H9 (cell line): ENCODE measurements at regions not wholly inside any gene's neighbourhood (a gene's known extent, or its start where the extent isn't known, plus 50 kb on each side); places are given as distances from the start of the nearest gene placed in this dataset.

Experiments
- DNase-seq: peaks from one replicate; pipeline ENCODE4 v3.0.0-alpha.2; 2017
- H2AFZ ChIP-seq: one replicate; pipeline ENCODE4 v1.6.1; 2013; ENCODE audit warnings: mild to moderate bottlenecking, low read length, control low read depth, moderate library complexity
- H2AK5ac ChIP-seq: 2 replicates; pipeline ENCODE4 v1.6.1; 2013; ENCODE audit warnings: low read length, control low read depth, mixed read lengths; ENCODE audit not compliant: insufficient read length
- H2BK120ac ChIP-seq: one replicate; pipeline ENCODE4 v1.6.1; 2013; ENCODE audit warnings: low read depth, mild to moderate bottlenecking, low read length, control low read depth, inconsistent platforms; ENCODE audit not compliant: poor library complexity, severe bottlenecking
- H2BK12ac ChIP-seq: 2 replicates; pipeline ENCODE4 v1.6.1; 2013; ENCODE audit warnings: low read length, control low read depth, mixed read lengths, low read depth; ENCODE audit not compliant: insufficient read length
- H2BK15ac ChIP-seq: 2 replicates; pipeline ENCODE4 v1.6.1; 2013; ENCODE audit warnings: low read depth, low read length, control low read depth
- H2BK20ac ChIP-seq: one replicate; pipeline ENCODE4 v1.6.1; 2013; ENCODE audit warnings: low read depth, mild to moderate bottlenecking, low read length, control low read depth, inconsistent platforms; ENCODE audit not compliant: poor library complexity, severe bottlenecking
- H2BK5ac ChIP-seq: 2 replicates; pipeline ENCODE4 v1.6.1; 2013; ENCODE audit warnings: low read length, control low read depth, mixed read lengths; ENCODE audit not compliant: insufficient read length
- H3K14ac ChIP-seq: 2 replicates; pipeline ENCODE4 v1.6.1; 2013; ENCODE audit warnings: low read length, control low read depth; ENCODE audit not compliant: insufficient read depth
- H3K18ac ChIP-seq: 2 replicates; pipeline ENCODE4 v1.6.1; 2013; ENCODE audit warnings: low read depth, mild to moderate bottlenecking, mixed read lengths, low read length, control low read depth; ENCODE audit not compliant: insufficient read length
- H3K23ac ChIP-seq: 2 replicates; pipeline ENCODE4 v1.6.1; 2013; ENCODE audit warnings: low read length, control low read depth, mixed read lengths, low read depth; ENCODE audit not compliant: insufficient read length
- H3K23me2 ChIP-seq: 2 replicates; pipeline ENCODE4 v1.6.1; 2013; ENCODE audit warnings: low read depth, mild to moderate bottlenecking, mixed read lengths, low read length, control low read depth; ENCODE audit not compliant: insufficient read length, poor library complexity, severe bottlenecking
- H3K27ac ChIP-seq: 2 replicates; pipeline ENCODE4 v1.5.1; 2013; ENCODE audit warnings: low read length, control low read depth, mixed read lengths, low read depth; ENCODE audit not compliant: insufficient read length
- H3K27me3 ChIP-seq: 2 replicates; pipeline ENCODE4 v1.6.1; 2013; ENCODE audit warnings: low read length, control low read depth, inconsistent platforms; ENCODE audit not compliant: insufficient read depth
- H3K4ac ChIP-seq: 2 replicates; pipeline ENCODE4 v1.6.1; 2013; ENCODE audit warnings: low read depth, mild to moderate bottlenecking, control low read depth, inconsistent platforms, low read length, moderate library complexity
- H3K4me1 ChIP-seq: 2 replicates; pipeline ENCODE4 v1.6.1; 2013; ENCODE audit warnings: low read length, control low read depth, inconsistent platforms; ENCODE audit not compliant: insufficient read depth
- H3K4me2 ChIP-seq: 2 replicates; pipeline ENCODE4 v1.6.1; 2013; ENCODE audit warnings: low read length, control low read depth, mixed read lengths; ENCODE audit not compliant: insufficient read length, insufficient read depth
- H3K56ac ChIP-seq: 2 replicates; pipeline ENCODE4 v1.6.1; 2013; ENCODE audit warnings: low read depth, mild to moderate bottlenecking, mixed read lengths, low read length, control low read depth; ENCODE audit not compliant: insufficient read length
- H3K79me1 ChIP-seq: 2 replicates; pipeline ENCODE4 v1.6.1; 2013; ENCODE audit warnings: low read depth, mild to moderate bottlenecking, moderate library complexity, low read length, control low read depth, inconsistent platforms; ENCODE audit not compliant: insufficient read depth, poor library complexity, severe bottlenecking
- H3K79me2 ChIP-seq: 2 replicates; pipeline ENCODE4 v1.6.1; 2013; ENCODE audit warnings: low read length, control low read depth, inconsistent platforms; ENCODE audit not compliant: insufficient read depth
- H3K9ac ChIP-seq: 2 replicates; pipeline ENCODE4 v1.6.1; 2013; ENCODE audit warnings: low read length, control low read depth, mixed read lengths; ENCODE audit not compliant: insufficient read length; ENCODE audit errors: extremely low read depth
- H3K9me3 ChIP-seq: one replicate; pipeline ENCODE4 v1.6.1; 2013; ENCODE audit warnings: low read depth, low read length, inconsistent platforms; ENCODE audit not compliant: control insufficient read depth
- H3T11ph ChIP-seq: one replicate; pipeline ENCODE4 v1.6.1; 2013; ENCODE audit warnings: mild to moderate bottlenecking, low read length, control low read depth, inconsistent platforms
- H4K20me1 ChIP-seq: one replicate; pipeline ENCODE4 v1.6.1; 2013; ENCODE audit not compliant: control insufficient read depth, insufficient read length, insufficient read depth
- H4K5ac ChIP-seq: 2 replicates; pipeline ENCODE4 v1.6.1; 2013; ENCODE audit warnings: low read depth, mild to moderate bottlenecking, mixed read lengths, low read length, control low read depth; ENCODE audit not compliant: insufficient read length
- H4K8ac ChIP-seq: replicated peaks from 2 replicates; pipeline ENCODE4 v1.6.1; 2013; ENCODE audit warnings: low read length, control low read depth, mixed read lengths, low read depth; ENCODE audit not compliant: insufficient read length
- H4K91ac ChIP-seq: 2 replicates; pipeline ENCODE4 v1.6.1; 2013; ENCODE audit warnings: low read depth, mild to moderate bottlenecking, moderate library complexity, mixed read lengths, low read length, control low read depth; ENCODE audit not compliant: insufficient read length
- H3K27ac Mint-ChIP-seq, 3 experiments: 2 replicates in 2 of 3; 3 replicates in 1 of 3; pipeline ENCODE4 v1.8.0; 2020 to 2021; ENCODE audit warnings: mixed read lengths in 3 of 3, mild to moderate bottlenecking in 1 of 3, moderate library complexity in 1 of 3
- H3K27me3 Mint-ChIP-seq: 2 replicates; pipeline ENCODE4 v1.8.0; 2021; ENCODE audit warnings: low read depth, mild to moderate bottlenecking, moderate library complexity, mixed read lengths
- H3K36me3 Mint-ChIP-seq, 3 experiments: 2 replicates in 2 of 3; 3 replicates in 1 of 3; pipeline ENCODE4 v1.8.0; 2020 to 2021; ENCODE audit warnings: low read depth in 3 of 3, mixed read lengths in 3 of 3; ENCODE audit not compliant: insufficient read depth in 1 of 3
- H3K4me1 Mint-ChIP-seq, 2 experiments: 2 replicates each; pipeline ENCODE4 v1.8.0; 2020; ENCODE audit warnings: mixed read lengths in 2 of 2
- H3K4me3 Mint-ChIP-seq, 2 experiments: 2 replicates in 1 of 2; 3 replicates in 1 of 2; pipeline ENCODE4 v1.8.0; 2020 to 2021; ENCODE audit warnings: mild to moderate bottlenecking in 2 of 2, mixed read lengths in 2 of 2, moderate library complexity in 1 of 2
- H3K9me3 Mint-ChIP-seq, 2 experiments: 2 replicates in 1 of 2; 3 replicates in 1 of 2; pipeline ENCODE4 v1.8.0; 2020; ENCODE audit warnings: mild to moderate bottlenecking in 2 of 2, mixed read lengths in 2 of 2, moderate library complexity in 1 of 2
- CTCF ChIP-seq: fragments of 200-600 bp; sonication (generic); conservative IDR thresholded peaks from 3 replicates; pipeline ENCODE4 v1.8.0; 2021; ENCODE audit warnings: antibody characterized with exemption, mild to moderate bottlenecking
- WGBS: extraction: QIAGEN DNeasy Blood & Tissue Kit; methylation state at CpG from one replicate; pipeline ENCODE4 v1.1.7; 2013; ENCODE audit warnings: missing lambda C conversion rate, low lambda C conversion rate, mixed read lengths; ENCODE audit not compliant: insufficient read length; ENCODE audit errors: extremely low coverage; 5-methylcytosine and 5-hydroxymethylcytosine counted together

- Histone ChIP-seq H2BK12ac (no peak overlapping the region), H4K20me1 (no peaks in the 10 kb centered on the region), H4K8ac (no peak overlapping the region), H3K18ac (no peak overlapping the region), H3K27me3 (no peaks in the 10 kb centered on the region), H3K14ac (no peak overlapping the region; the same call in 1 of the 2 replicates), H2AK5ac (no peak overlapping the region), H2BK120ac (no peak overlapping the region), H2BK5ac (no peak overlapping the region), H2AFZ (no peak overlapping the region), H4K91ac (no peak overlapping the region), H3K4me2 (no peak overlapping the region), H3T11ph (no peak overlapping the region), H2BK20ac (no peak overlapping the region), H3K4me1 (peaks cover 4% of the 10 kb centered on the region; the same call in 1 of the 2 replicates), H3K4ac (no peak overlapping the region), H3K27ac (no peak overlapping the region), H4K5ac (no peak overlapping the region), H2BK15ac (no peak overlapping the region), H3K56ac (no peak overlapping the region), H3K9me3 (no peaks in the 10 kb centered on the region), H3K9ac (no peak overlapping the region), H3K79me2 (no peaks in the 10 kb centered on the region), H3K79me1 (no peaks in the 10 kb centered on the region), H3K23ac (no peak overlapping the region), H3K23me2 (no peaks in the 10 kb centered on the region)
- Mint-ChIP-seq H3K27me3 (peaks cover under 1% of the 10 kb centered on the region), H3K36me3 (no peaks in the 10 kb centered on the region), H3K27ac (peak overlapping the region in 1 of 3 experiments; percentile 69; a peak in 1 of 7 replicates), H3K4me1 (peaks cover 31 to 34% of the 10 kb centered on the region in 2 experiments), H3K4me3 (no peak overlapping the region), H3K9me3 (no peaks in the 10 kb centered on the region)
- DNase-seq: no peak
- no peak for TF ChIP-seq CTCF
- no CpG with 5 or more reads among the region's 4 CpGs for WGBS
Observed at GRCh38 chr5:135719428-135720063, 114.9 kb upstream of the SLC25A48 start.
